ENCODE measurements at regions not wholly inside any gene's neighbourhood (a gene's known extent, or its start where the extent isn't known, plus 50 kb on each side); places are given as distances from the start of the nearest gene placed in this dataset.

- Histone ChIP-seq H3K9me3 (no peaks in the 10 kb centered on the region), H3K27me3 (no peaks in the 10 kb centered on the region), H3K27ac (no peak overlapping the region), H3K4me3 (ENCODE audit: low read depth in 1 of 2, low read length in 1 of 2) (no peak overlapping the region), H3K36me3 (no peaks in the 10 kb centered on the region), H3K4me1 (ENCODE audit: control insufficient read depth in 1 of 2, insufficient read depth in 1 of 2, low read depth in 1 of 2, low read length in 1 of 2) (no peaks in the 10 kb centered on the region)
- no peak for TF ChIP-seq CTCF (IDR thresholded peaks at IDR 0.05)
These were observed 334.9 kb upstream of the ID4 start for GRCh38 chr6:19502301-19502700.

GRCh38 chr6:19515939-19516338, 321.2 kb upstream of the ID4 start:
- no peaks in the 10 kb centered on the region for H3K27me3 ChIP-seq
- H3K9me3 ChIP-seq = peaks cover 11% of the 10 kb centered on the region
- no peaks in the 10 kb centered on the region for H3K36me3 ChIP-seq
- TF ChIP-seq CTCF (IDR thresholded peaks at IDR 0.05) = no peak
- no peak overlapping the region for H3K27ac ChIP-seq
- H3K4me1 ChIP-seq (ENCODE audit: control insufficient read depth in 1 of 2, insufficient read depth in 1 of 2, low read depth in 1 of 2, low read length in 1 of 2) = no peaks in the 10 kb centered on the region
- no peak overlapping the region for H3K4me3 ChIP-seq (ENCODE audit: low read depth in 1 of 2, low read length in 1 of 2)

GRCh38 chr6:19519941-19520340, 317.2 kb upstream of the ID4 start:
- no peak for TF ChIP-seq CTCF (IDR thresholded peaks at IDR 0.05)
- Histone ChIP-seq H3K9me3 (peaks cover 6% of the 10 kb centered on the region), H3K4me3 (ENCODE audit: low read depth in 1 of 2, low read length in 1 of 2) (no peak overlapping the region), H3K27ac (no peak overlapping the region), H3K4me1 (ENCODE audit: control insufficient read depth in 1 of 2, insufficient read depth in 1 of 2, low read depth in 1 of 2, low read length in 1 of 2) (no peaks in the 10 kb centered on the region), H3K36me3 (no peaks in the 10 kb centered on the region), H3K27me3 (no peaks in the 10 kb centered on the region)

GRCh38 chr6:19524366-19525186, 312.6 kb upstream of the ID4 start:
- TF ChIP-seq CTCF (IDR thresholded peaks at IDR 0.05) = no peak
- H3K4me1 ChIP-seq (ENCODE audit: control insufficient read depth in 1 of 2, insufficient read depth in 1 of 2, low read depth in 1 of 2, low read length in 1 of 2) = no peaks in the 10 kb centered on the region
- no peaks in the 10 kb centered on the region for H3K27me3 ChIP-seq
- H3K27ac ChIP-seq = no peak overlapping the region
- H3K36me3 ChIP-seq = no peaks in the 10 kb centered on the region
- H3K4me3 ChIP-seq (ENCODE audit: low read depth in 1 of 2, low read length in 1 of 2) = no peak overlapping the region
- H3K9me3 ChIP-seq = no peaks in the 10 kb centered on the region

- H3K4me3 ChIP-seq (ENCODE audit: low read depth in 1 of 2, low read length in 1 of 2) = no peak overlapping the region
- no peaks in the 10 kb centered on the region for H3K4me1 ChIP-seq (ENCODE audit: control insufficient read depth in 1 of 2, insufficient read depth in 1 of 2, low read depth in 1 of 2, low read length in 1 of 2)
- no peaks in the 10 kb centered on the region for H3K9me3 ChIP-seq
- no peak overlapping the region for H3K27ac ChIP-seq
- no peak for TF ChIP-seq CTCF (IDR thresholded peaks at IDR 0.05)
- H3K27me3 ChIP-seq = no peaks in the 10 kb centered on the region
- no peaks in the 10 kb centered on the region for H3K36me3 ChIP-seq
These were observed 311.5 kb upstream of the ID4 start for GRCh38 chr6:19525673-19526072.
